DND-41 (cell line): ENCODE measurements at regions not wholly inside any gene's neighbourhood (a gene's known extent, or its start where the extent isn't known, plus 50 kb on each side); places are given as distances from the start of the nearest gene placed in this dataset.

Source experiments
- EZH2 ChIP-seq: IDR thresholded peaks from 3 replicates; pipeline ENCODE4 v1.6.1; 2012; ENCODE audit warnings: borderline replicate concordance, low read depth, mild to moderate bottlenecking, moderate library complexity, low read length, inconsistent platforms; ENCODE audit not compliant: severe bottlenecking
- TF ChIP-seq, protein P1 (sequence below): IDR thresholded peaks from 2 replicates; pipeline ENCODE4 v1.5.1; 2012; ENCODE audit warnings: borderline replicate concordance, low read length, moderate library complexity, mild to moderate bottlenecking; ENCODE audit not compliant: poor library complexity, severe bottlenecking; ENCODE audit errors: extremely low read depth

DNA sequence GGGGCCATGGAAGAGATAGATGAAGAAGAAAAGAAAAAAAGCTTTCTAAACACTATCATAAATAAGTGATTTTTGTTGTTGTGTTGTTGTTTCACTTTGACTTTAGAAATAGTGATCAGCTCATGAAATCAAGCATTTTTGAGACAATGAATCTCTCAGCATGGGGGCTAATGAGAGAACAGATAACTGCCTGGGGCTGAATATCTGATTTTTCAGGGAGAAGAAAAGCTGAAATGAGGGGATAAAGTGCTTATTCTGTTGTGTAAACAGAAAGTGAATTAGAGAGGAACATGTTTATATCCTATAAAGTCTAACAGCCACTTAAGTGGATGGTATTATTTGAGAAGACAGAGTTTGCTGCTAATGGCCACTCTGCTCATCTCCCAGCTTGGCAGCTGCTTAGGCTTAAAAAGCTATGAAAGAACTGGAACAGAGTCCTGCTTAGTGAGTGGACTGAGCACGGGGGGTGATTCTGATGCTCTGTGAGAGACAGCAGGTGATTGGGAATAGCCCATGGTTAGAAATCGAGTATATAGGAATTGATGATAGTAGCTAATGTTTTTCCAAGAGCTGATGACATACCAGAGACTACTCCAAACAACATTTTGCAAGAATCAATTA is 646.1 kb upstream of the TMEM132C start:
- TF ChIP-seq, protein P1, sequence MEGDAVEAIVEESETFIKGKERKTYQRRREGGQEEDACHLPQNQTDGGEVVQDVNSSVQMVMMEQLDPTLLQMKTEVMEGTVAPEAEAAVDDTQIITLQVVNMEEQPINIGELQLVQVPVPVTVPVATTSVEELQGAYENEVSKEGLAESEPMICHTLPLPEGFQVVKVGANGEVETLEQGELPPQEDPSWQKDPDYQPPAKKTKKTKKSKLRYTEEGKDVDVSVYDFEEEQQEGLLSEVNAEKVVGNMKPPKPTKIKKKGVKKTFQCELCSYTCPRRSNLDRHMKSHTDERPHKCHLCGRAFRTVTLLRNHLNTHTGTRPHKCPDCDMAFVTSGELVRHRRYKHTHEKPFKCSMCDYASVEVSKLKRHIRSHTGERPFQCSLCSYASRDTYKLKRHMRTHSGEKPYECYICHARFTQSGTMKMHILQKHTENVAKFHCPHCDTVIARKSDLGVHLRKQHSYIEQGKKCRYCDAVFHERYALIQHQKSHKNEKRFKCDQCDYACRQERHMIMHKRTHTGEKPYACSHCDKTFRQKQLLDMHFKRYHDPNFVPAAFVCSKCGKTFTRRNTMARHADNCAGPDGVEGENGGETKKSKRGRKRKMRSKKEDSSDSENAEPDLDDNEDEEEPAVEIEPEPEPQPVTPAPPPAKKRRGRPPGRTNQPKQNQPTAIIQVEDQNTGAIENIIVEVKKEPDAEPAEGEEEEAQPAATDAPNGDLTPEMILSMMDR: no peak
- TF ChIP-seq EZH2: no peak
